ENCODE measurements at regions not wholly inside any gene's neighbourhood (a gene's known extent, or its start where the extent isn't known, plus 50 kb on each side); places are given as distances from the start of the nearest gene placed in this dataset.

DNA sequence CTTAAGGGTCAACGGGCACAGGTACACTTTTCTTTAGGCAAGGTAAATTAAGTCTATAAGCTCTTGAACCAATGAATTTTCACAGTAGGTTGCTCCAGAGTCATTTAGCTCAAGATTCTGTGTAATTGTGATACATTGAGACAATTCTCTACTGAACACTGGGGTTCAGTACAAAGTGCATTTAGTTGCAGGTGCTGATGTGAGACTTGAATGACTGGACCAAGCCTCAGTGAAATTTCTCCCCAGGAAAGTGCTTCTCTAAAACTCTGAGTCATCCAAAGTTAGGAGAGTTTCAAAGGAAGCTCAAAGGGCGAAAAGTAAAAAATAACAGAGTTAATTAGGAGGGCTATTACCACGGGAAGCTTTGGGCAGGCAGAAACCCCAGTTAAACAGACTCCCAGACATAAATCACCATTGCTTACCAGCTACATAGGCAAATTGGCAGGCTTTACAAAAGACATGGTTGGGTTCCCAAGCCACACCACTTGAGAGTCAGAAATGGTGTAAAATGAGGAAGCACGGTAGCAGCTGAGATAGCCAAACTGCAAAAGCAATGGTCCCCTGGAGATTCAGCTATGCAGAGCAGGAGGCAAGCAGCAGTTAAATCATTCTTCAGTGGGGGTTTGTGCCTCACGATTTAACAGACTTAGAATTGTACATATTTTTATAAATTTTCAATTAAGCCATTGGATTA lies 202.6 kb downstream of the PCDH19 start:
- TF ChIP-seq, protein P1, sequence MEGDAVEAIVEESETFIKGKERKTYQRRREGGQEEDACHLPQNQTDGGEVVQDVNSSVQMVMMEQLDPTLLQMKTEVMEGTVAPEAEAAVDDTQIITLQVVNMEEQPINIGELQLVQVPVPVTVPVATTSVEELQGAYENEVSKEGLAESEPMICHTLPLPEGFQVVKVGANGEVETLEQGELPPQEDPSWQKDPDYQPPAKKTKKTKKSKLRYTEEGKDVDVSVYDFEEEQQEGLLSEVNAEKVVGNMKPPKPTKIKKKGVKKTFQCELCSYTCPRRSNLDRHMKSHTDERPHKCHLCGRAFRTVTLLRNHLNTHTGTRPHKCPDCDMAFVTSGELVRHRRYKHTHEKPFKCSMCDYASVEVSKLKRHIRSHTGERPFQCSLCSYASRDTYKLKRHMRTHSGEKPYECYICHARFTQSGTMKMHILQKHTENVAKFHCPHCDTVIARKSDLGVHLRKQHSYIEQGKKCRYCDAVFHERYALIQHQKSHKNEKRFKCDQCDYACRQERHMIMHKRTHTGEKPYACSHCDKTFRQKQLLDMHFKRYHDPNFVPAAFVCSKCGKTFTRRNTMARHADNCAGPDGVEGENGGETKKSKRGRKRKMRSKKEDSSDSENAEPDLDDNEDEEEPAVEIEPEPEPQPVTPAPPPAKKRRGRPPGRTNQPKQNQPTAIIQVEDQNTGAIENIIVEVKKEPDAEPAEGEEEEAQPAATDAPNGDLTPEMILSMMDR (IDR thresholded peaks at IDR 0.05), result no peak
- no peak for TF ChIP-seq POLR2A (IDR thresholded peaks at IDR 0.05)
